ENCODE measurements at regions not wholly inside any gene's neighbourhood (a gene's known extent, or its start where the extent isn't known, plus 50 kb on each side); places are given as distances from the start of the nearest gene placed in this dataset.

DNA sequence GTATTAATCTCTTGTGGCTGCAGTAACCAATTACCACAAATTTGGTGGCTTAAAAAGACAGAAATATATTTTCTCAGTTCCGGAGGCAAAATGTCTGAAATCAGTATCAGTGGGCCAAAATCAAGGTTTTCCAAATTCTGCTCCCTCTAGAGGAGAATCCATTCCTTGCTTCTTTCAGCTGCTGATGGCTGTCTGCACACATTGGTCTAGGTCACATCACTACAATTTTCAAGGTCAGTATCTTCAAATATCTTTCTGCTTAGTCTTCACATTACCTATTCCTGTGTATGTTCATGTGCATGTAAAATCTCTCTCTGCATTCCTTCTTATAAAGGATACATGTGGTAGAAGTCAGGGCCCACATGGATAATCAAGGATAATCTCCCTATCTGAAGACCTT lies 999.4 kb downstream of the KCNT2 start:
- H3K27me3 ChIP-seq (ENCODE audit: control insufficient read depth in 3 of 3, insufficient read depth in 3 of 3, low read length in 3 of 3): no peaks in the 10 kb centered on the region
- H3K36me3 ChIP-seq (ENCODE audit: control insufficient read depth in 3 of 3, insufficient read depth in 3 of 3, low read length in 3 of 3): no peaks in the 10 kb centered on the region
- H3K27ac ChIP-seq (ENCODE audit: low read depth, low read length): no peak overlapping the region
- H3K4me1 ChIP-seq (ENCODE audit: control insufficient read depth in 3 of 3, insufficient read depth in 3 of 3, low read length in 3 of 3): no peaks in the 10 kb centered on the region
- no peak overlapping the region for H3K4me3 ChIP-seq (ENCODE audit: low read length in 3 of 3)
- no peak overlapping the region for H3K9ac ChIP-seq (ENCODE audit: low read depth in 1 of 3, low read length in 3 of 3)
- peaks cover 2 to 3% (median 2%) of the 10 kb centered on the region in 3 donors for H3K9me3 ChIP-seq (ENCODE audit: control insufficient read depth in 3 of 3, low read length in 3 of 3)

GRCh38 chr1:195606483-195606882 lies 1001.8 kb downstream of the KCNT2 start:
- H3K27ac ChIP-seq (ENCODE audit: low read depth, low read length): no peak overlapping the region
- no peaks in the 10 kb centered on the region for H3K4me1 ChIP-seq (ENCODE audit: control insufficient read depth in 3 of 3, insufficient read depth in 3 of 3, low read length in 3 of 3)
- H3K9ac ChIP-seq (ENCODE audit: low read depth in 1 of 3, low read length in 3 of 3): no peak overlapping the region
- no peaks in the 10 kb centered on the region for H3K36me3 ChIP-seq (ENCODE audit: control insufficient read depth in 3 of 3, insufficient read depth in 3 of 3, low read length in 3 of 3)
- H3K9me3 ChIP-seq (ENCODE audit: control insufficient read depth in 3 of 3, low read length in 3 of 3): peaks cover 0 to 3% (median 2%) of the 10 kb centered on the region in 3 donors
- H3K4me3 ChIP-seq (ENCODE audit: low read length in 3 of 3): no peak overlapping the region
- H3K27me3 ChIP-seq (ENCODE audit: control insufficient read depth in 3 of 3, insufficient read depth in 3 of 3, low read length in 3 of 3): no peaks in the 10 kb centered on the region

DNA sequence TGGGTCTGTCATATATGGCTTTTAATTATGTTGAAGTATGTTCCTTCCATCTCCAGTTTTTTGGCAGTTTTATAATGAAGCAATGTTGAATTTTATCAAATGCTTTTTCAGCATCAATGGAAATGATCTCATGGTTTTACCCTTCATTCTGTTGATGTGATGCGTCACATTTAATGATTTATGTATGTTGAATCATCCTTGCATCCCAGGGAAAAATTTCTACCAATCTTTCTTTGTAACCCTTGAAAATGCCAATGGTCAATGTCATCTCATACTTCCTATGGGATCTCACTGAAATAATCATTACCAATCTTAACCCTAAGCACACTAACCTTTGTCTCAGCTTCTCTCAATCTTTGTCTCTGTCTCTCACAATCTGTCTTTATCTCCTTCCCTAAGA lies 1004.0 kb downstream of the KCNT2 start:
- Histone ChIP-seq H3K4me1 (ENCODE audit: control insufficient read depth in 3 of 3, insufficient read depth in 3 of 3, low read length in 3 of 3) (no peaks in the 10 kb centered on the region), H3K27ac (ENCODE audit: low read depth, low read length) (no peak overlapping the region), H3K9me3 (ENCODE audit: control insufficient read depth in 3 of 3, low read length in 3 of 3) (peaks cover 0 to 2% (median 2%) of the 10 kb centered on the region in 3 donors), H3K27me3 (ENCODE audit: control insufficient read depth in 3 of 3, insufficient read depth in 3 of 3, low read length in 3 of 3) (no peaks in the 10 kb centered on the region), H3K36me3 (ENCODE audit: control insufficient read depth in 3 of 3, insufficient read depth in 3 of 3, low read length in 3 of 3) (no peaks in the 10 kb centered on the region), H3K4me3 (ENCODE audit: low read length in 3 of 3) (no peak overlapping the region), H3K9ac (ENCODE audit: low read depth in 1 of 3, low read length in 3 of 3) (no peak overlapping the region)

GRCh38 chr1:195597891-195598290 lies 1010.3 kb downstream of the KCNT2 start:
- Histone ChIP-seq H3K27ac (ENCODE audit: low read depth, low read length) (no peak overlapping the region), H3K9ac (ENCODE audit: low read depth in 1 of 3, low read length in 3 of 3) (no peak overlapping the region), H3K36me3 (ENCODE audit: control insufficient read depth in 3 of 3, insufficient read depth in 3 of 3, low read length in 3 of 3) (no peaks in the 10 kb centered on the region), H3K27me3 (ENCODE audit: control insufficient read depth in 3 of 3, insufficient read depth in 3 of 3, low read length in 3 of 3) (no peaks in the 10 kb centered on the region), H3K4me1 (ENCODE audit: control insufficient read depth in 3 of 3, insufficient read depth in 3 of 3, low read length in 3 of 3) (no peaks in the 10 kb centered on the region), H3K9me3 (ENCODE audit: control insufficient read depth in 3 of 3, low read length in 3 of 3) (peaks cover 0 to 2% (median 0%) of the 10 kb centered on the region in 3 donors), H3K4me3 (ENCODE audit: low read length in 3 of 3) (no peak overlapping the region)

DNA sequence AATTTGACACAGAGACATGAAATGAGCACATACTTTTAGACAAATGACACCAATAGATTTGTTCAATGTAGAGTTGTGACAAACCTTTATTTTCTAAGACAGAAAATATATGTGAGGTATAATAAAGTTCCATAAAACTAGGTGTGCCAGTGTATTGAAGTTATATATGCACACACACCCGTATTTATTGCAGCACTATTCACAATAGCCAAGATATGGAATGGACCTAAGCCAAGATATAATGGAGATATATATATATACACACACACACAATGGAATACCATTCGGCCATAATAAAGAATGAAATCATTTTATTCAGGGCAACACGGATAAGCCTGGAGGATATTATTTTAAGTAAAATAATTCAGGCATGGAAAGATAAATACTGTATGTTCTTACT lies 1013.5 kb downstream of the KCNT2 start:
- no peak overlapping the region for H3K4me3 ChIP-seq (ENCODE audit: low read length in 3 of 3)
- no peaks in the 10 kb centered on the region for H3K4me1 ChIP-seq (ENCODE audit: control insufficient read depth in 3 of 3, insufficient read depth in 3 of 3, low read length in 3 of 3)
- H3K9ac ChIP-seq (ENCODE audit: low read depth in 1 of 3, low read length in 3 of 3): no peak overlapping the region
- peaks cover 0 to under 1% (median 0%) of the 10 kb centered on the region in 3 donors for H3K9me3 ChIP-seq (ENCODE audit: control insufficient read depth in 3 of 3, low read length in 3 of 3)
- no peak overlapping the region for H3K27ac ChIP-seq (ENCODE audit: low read depth, low read length)
- no peaks in the 10 kb centered on the region for H3K27me3 ChIP-seq (ENCODE audit: control insufficient read depth in 3 of 3, insufficient read depth in 3 of 3, low read length in 3 of 3)
- no peaks in the 10 kb centered on the region for H3K36me3 ChIP-seq (ENCODE audit: control insufficient read depth in 3 of 3, insufficient read depth in 3 of 3, low read length in 3 of 3)

GRCh38 chr1:195594322-195594721 lies 1013.9 kb downstream of the KCNT2 start:
- Histone ChIP-seq H3K9ac (ENCODE audit: low read depth in 1 of 3, low read length in 3 of 3) (no peak overlapping the region), H3K27ac (ENCODE audit: low read depth, low read length) (no peak overlapping the region)

GRCh38 chr1:195591917-195592672 lies 1016.1 kb downstream of the KCNT2 start:
- Histone ChIP-seq H3K36me3 (ENCODE audit: control insufficient read depth in 3 of 3, insufficient read depth in 3 of 3, low read length in 3 of 3) (no peaks in the 10 kb centered on the region), H3K9me3 (ENCODE audit: control insufficient read depth in 3 of 3, low read length in 3 of 3) (no peaks in the 10 kb centered on the region), H3K4me3 (ENCODE audit: low read length in 3 of 3) (no peak overlapping the region), H3K4me1 (ENCODE audit: control insufficient read depth in 3 of 3, insufficient read depth in 3 of 3, low read length in 3 of 3) (no peaks in the 10 kb centered on the region), H3K27me3 (ENCODE audit: control insufficient read depth in 3 of 3, insufficient read depth in 3 of 3, low read length in 3 of 3) (no peaks in the 10 kb centered on the region), H3K9ac (ENCODE audit: low read depth in 1 of 3, low read length in 3 of 3) (no peak overlapping the region), H3K27ac (ENCODE audit: low read depth, low read length) (no peak overlapping the region)

More at GRCh38 chr1:195594322-195594721, 1013.9 kb downstream of the KCNT2 start:
- no peaks in the 10 kb centered on the region for H3K4me1 ChIP-seq (ENCODE audit: control insufficient read depth in 3 of 3, insufficient read depth in 3 of 3, low read length in 3 of 3)
- no peaks in the 10 kb centered on the region for H3K9me3 ChIP-seq (ENCODE audit: control insufficient read depth in 3 of 3, low read length in 3 of 3)
- no peak overlapping the region for H3K4me3 ChIP-seq (ENCODE audit: low read length in 3 of 3)
- no peaks in the 10 kb centered on the region for H3K27me3 ChIP-seq (ENCODE audit: control insufficient read depth in 3 of 3, insufficient read depth in 3 of 3, low read length in 3 of 3)
- no peaks in the 10 kb centered on the region for H3K36me3 ChIP-seq (ENCODE audit: control insufficient read depth in 3 of 3, insufficient read depth in 3 of 3, low read length in 3 of 3)

DNA sequence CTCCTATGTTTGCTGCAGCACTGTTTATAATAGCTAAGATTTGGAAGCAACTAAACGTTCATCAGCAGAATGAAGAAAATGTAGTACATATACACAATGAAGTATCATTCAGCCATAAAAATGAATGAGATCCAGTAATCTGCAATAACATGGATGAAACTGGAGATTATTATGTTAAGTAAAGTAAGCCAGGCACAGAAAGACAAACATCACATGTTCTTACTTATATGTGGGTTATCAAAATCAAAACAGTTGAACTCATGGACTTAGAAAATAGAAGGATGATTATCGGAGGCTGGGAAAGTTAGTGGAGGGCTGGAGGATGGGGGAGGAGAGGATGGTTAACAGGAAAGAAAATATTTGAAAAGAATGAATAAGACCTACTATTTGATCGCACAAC lies 1017.6 kb downstream of the KCNT2 start:
- Histone ChIP-seq H3K27ac (ENCODE audit: low read depth, low read length) (no peak overlapping the region), H3K36me3 (ENCODE audit: control insufficient read depth in 3 of 3, insufficient read depth in 3 of 3, low read length in 3 of 3) (no peaks in the 10 kb centered on the region), H3K27me3 (ENCODE audit: control insufficient read depth in 3 of 3, insufficient read depth in 3 of 3, low read length in 3 of 3) (no peaks in the 10 kb centered on the region), H3K4me1 (ENCODE audit: control insufficient read depth in 3 of 3, insufficient read depth in 3 of 3, low read length in 3 of 3) (no peaks in the 10 kb centered on the region), H3K9ac (ENCODE audit: low read depth in 1 of 3, low read length in 3 of 3) (no peak overlapping the region), H3K9me3 (ENCODE audit: control insufficient read depth in 3 of 3, low read length in 3 of 3) (no peaks in the 10 kb centered on the region), H3K4me3 (ENCODE audit: low read length in 3 of 3) (no peak overlapping the region)

DNA sequence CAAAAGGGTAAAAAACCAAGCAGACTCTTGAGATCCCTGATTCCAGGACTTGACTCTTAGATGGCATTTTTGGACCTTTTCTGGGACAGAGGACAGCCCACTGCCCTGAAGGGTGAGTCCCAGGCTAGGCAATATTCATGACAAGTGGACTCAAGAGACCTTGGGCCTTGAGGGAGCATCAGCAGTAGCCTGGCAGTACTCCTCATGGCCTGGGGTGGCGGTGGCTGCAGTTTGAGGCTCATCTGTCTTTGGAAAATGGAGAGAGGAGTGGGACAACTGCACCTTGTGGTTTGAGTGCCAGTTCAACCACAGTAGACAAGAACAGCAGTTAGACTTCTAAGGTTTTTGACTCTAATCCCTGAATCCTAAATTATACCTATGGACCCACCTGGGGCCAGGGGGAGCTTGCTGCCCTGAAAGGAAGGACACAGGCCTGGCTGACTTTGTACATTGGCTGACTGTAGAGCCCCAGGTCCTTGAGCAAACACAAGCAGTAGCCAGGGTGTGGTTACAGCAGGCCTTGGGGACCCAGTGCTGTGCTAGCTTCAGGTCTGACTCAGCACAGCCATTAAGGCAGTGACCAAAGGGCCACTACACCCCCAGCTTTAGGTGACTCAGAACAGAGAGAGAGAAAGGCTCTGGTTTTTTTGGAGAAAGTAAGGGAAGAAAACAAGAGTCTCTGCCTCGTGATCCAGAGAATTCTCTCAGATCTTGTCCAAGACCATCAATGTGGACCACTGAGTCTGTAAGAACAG lies 1023.2 kb downstream of the KCNT2 start:
- Histone ChIP-seq H3K36me3 (ENCODE audit: control insufficient read depth in 3 of 3, insufficient read depth in 3 of 3, low read length in 3 of 3) (no peaks in the 10 kb centered on the region), H3K27ac (ENCODE audit: low read depth, low read length) (no peak overlapping the region), H3K27me3 (ENCODE audit: control insufficient read depth in 3 of 3, insufficient read depth in 3 of 3, low read length in 3 of 3) (no peaks in the 10 kb centered on the region), H3K9ac (ENCODE audit: low read depth in 1 of 3, low read length in 3 of 3) (no peak overlapping the region), H3K4me1 (ENCODE audit: control insufficient read depth in 3 of 3, insufficient read depth in 3 of 3, low read length in 3 of 3) (no peaks in the 10 kb centered on the region), H3K9me3 (ENCODE audit: control insufficient read depth in 3 of 3, low read length in 3 of 3) (peaks cover 0 to 3% (median 0%) of the 10 kb centered on the region in 3 donors), H3K4me3 (ENCODE audit: low read length in 3 of 3) (no peak overlapping the region)

- peaks cover 0 to 3% (median 0%) of the 10 kb centered on the region in 3 donors for H3K9me3 ChIP-seq (ENCODE audit: control insufficient read depth in 3 of 3, low read length in 3 of 3)
- no peaks in the 10 kb centered on the region for H3K27me3 ChIP-seq (ENCODE audit: control insufficient read depth in 3 of 3, insufficient read depth in 3 of 3, low read length in 3 of 3)
- no peaks in the 10 kb centered on the region for H3K36me3 ChIP-seq (ENCODE audit: control insufficient read depth in 3 of 3, insufficient read depth in 3 of 3, low read length in 3 of 3)
- no peak overlapping the region for H3K9ac ChIP-seq (ENCODE audit: low read depth in 1 of 3, low read length in 3 of 3)
- H3K4me3 ChIP-seq (ENCODE audit: low read length in 3 of 3): no peak overlapping the region
- H3K4me1 ChIP-seq (ENCODE audit: control insufficient read depth in 3 of 3, insufficient read depth in 3 of 3, low read length in 3 of 3): no peaks in the 10 kb centered on the region
- no peak overlapping the region for H3K27ac ChIP-seq (ENCODE audit: low read depth, low read length)
Observed at GRCh38 chr1:195580988-195581387, 1027.3 kb downstream of the KCNT2 start.
